MCF 10A (cell line): ENCODE measurements at regions not wholly inside any gene's neighbourhood (a gene's known extent, or its start where the extent isn't known, plus 50 kb on each side); places are given as distances from the start of the nearest gene placed in this dataset.

Experiments used
- BruUV-seq: library from RNA; stranded (reverse); fragments of 400-500 nt; replicated peaks from 2 replicates; lab custom pipeline; 2021; lab: Mats Ljungman, UMichigan
- CTCF ChIA-PET: fragments of 300-600 bp; sonication (Branson Sonifier 250); formaldehyde crosslinking; extraction: SDS; loops from one replicate; lab custom pipeline; 2021; ENCODE audit warnings: antibody characterized with exemption, inconsistent platforms; lab: Yijun Ruan, JAX
- POLR2A ChIA-PET: fragments of 300-600, 350-650 bp; sonication (Branson Sonifier 250); formaldehyde crosslinking; extraction: SDS; loops from one replicate; lab custom pipeline; 2020; ENCODE audit warnings: antibody characterized with exemption, inconsistent platforms; lab: Yijun Ruan, JAX
- DNase-seq: peaks from one replicate; pipeline ENCODE4 v3.0.0-alpha.2; 2018; ENCODE audit not compliant: unreplicated experiment
- H3K27ac Mint-ChIP-seq: one replicate; pipeline ENCODE4 v1.8.0; 2022; ENCODE audit warnings: mild to moderate bottlenecking, low read depth, mixed read lengths; ENCODE audit not compliant: unreplicated experiment
- H3K27me3 Mint-ChIP-seq: one replicate; pipeline ENCODE4 v1.8.0; 2022; ENCODE audit warnings: mixed read lengths; ENCODE audit not compliant: insufficient read depth, unreplicated experiment
- H3K36me3 Mint-ChIP-seq: one replicate; pipeline ENCODE4 v1.8.0; 2022; ENCODE audit warnings: mild to moderate bottlenecking, moderate library complexity, mixed read lengths; ENCODE audit not compliant: insufficient read depth, unreplicated experiment
- H3K4me1 Mint-ChIP-seq: one replicate; pipeline ENCODE4 v1.8.0; 2022; ENCODE audit warnings: mixed read lengths; ENCODE audit not compliant: insufficient read depth, unreplicated experiment
- H3K4me3 Mint-ChIP-seq: one replicate; pipeline ENCODE4 v1.8.0; 2022; ENCODE audit warnings: mild to moderate bottlenecking, moderate library complexity, mixed read lengths; ENCODE audit not compliant: unreplicated experiment
- H3K9me3 Mint-ChIP-seq: one replicate; pipeline ENCODE4 v1.8.0; 2022; ENCODE audit warnings: mixed read lengths; ENCODE audit not compliant: unreplicated experiment
- CTCF ChIP-seq: fragments of 200-600 bp; IDR thresholded peaks from one replicate; pipeline ENCODE4 v1.8.0; 2022; ENCODE audit warnings: antibody characterized with exemption, mild to moderate bottlenecking; ENCODE audit not compliant: unreplicated experiment
- intact Hi-C: fragments of 100-400 bp; cut with micrococcal nuclease; formaldehyde crosslinking; loops from 2 replicates; pipeline ENCODE4 v1.14.1; 2022

GRCh38 chr16:77585379-77586251, 136.7 kb upstream of the NUDT7 start:
- CTCF ChIA-PET: interaction anchor here (0.5 to 11.8 kb wide), 33 partner anchors 9 to 575 kb away, joined by 3 to 486 read pairs (median 5); no protein-coding TSS in a partner anchor
- DNase-seq: peak; percentile 94

GRCh38 chr16:77588389-77588788, 133.9 kb upstream of the NUDT7 start:
- intact Hi-C loops: no loop called here
- no TSS peak for BruUV-seq
- no peak for DNase-seq
- H3K4me1 Mint-ChIP-seq: peaks cover 11% of the 10 kb centered on the region
- H3K27ac Mint-ChIP-seq: no peak overlapping the region
- no peaks in the 10 kb centered on the region for H3K9me3 Mint-ChIP-seq
- H3K36me3 Mint-ChIP-seq: no peaks in the 10 kb centered on the region
- no peak overlapping the region for H3K4me3 Mint-ChIP-seq
- ChIA-PET POLR2A (no interaction called here), CTCF (interaction anchor here (0.8 to 11.8 kb wide), 3 partner anchors 10 to 353 kb away, joined by 3 to 486 read pairs (median 7); no protein-coding TSS in a partner anchor)
- no peak for TF ChIP-seq CTCF
- H3K27me3 Mint-ChIP-seq: peaks cover 4% of the 10 kb centered on the region

More at GRCh38 chr16:77585379-77586251, 136.7 kb upstream of the NUDT7 start:
- TF ChIP-seq CTCF: no peak
- Mint-ChIP-seq H3K4me1 (peaks cover 11% of the 10 kb centered on the region), H3K36me3 (no peaks in the 10 kb centered on the region), H3K9me3 (no peaks in the 10 kb centered on the region), H3K4me3 (no peak overlapping the region), H3K27ac (no peak overlapping the region), H3K27me3 (peaks cover 31% of the 10 kb centered on the region)
- POLR2A ChIA-PET: interaction anchor here (0.6 to 1.7 kb wide), 2 partner anchors 348 to 396 kb away, joined by 3 to 8 read pairs; no protein-coding TSS in a partner anchor
- BruUV-seq: no TSS peak
- intact Hi-C loops: no loop called here

GRCh38 chr16:77589071-77589765, 133.1 kb upstream of the NUDT7 start:
- Mint-ChIP-seq H3K4me1 (peaks cover 11% of the 10 kb centered on the region), H3K4me3 (no peak overlapping the region), H3K9me3 (no peaks in the 10 kb centered on the region), H3K27ac (no peak overlapping the region), H3K36me3 (no peaks in the 10 kb centered on the region), H3K27me3 (no peaks in the 10 kb centered on the region)
- intact Hi-C loops: no loop called here
- TF ChIP-seq CTCF: no peak
- no TSS peak for BruUV-seq
- CTCF ChIA-PET: interaction anchor here (0.8 to 11.8 kb wide), 4 partner anchors 9 to 354 kb away, joined by 3 to 486 read pairs (median 6); no protein-coding TSS in a partner anchor
- DNase-seq: no peak
- POLR2A ChIA-PET: no interaction called here

GRCh38 chr16:77590707-77591106, 131.6 kb upstream of the NUDT7 start:
- DNase-seq: no peak
- Mint-ChIP-seq H3K4me1 (peaks cover 6% of the 10 kb centered on the region), H3K4me3 (no peak overlapping the region), H3K27me3 (no peaks in the 10 kb centered on the region), H3K27ac (no peak overlapping the region), H3K36me3 (no peaks in the 10 kb centered on the region), H3K9me3 (no peaks in the 10 kb centered on the region)
- no TSS peak for BruUV-seq
- no peak for TF ChIP-seq CTCF
- POLR2A ChIA-PET: no interaction called here
- CTCF ChIA-PET: interaction anchor here (1.5 to 11.8 kb wide), 3 partner anchors 9 to 356 kb away, joined by 3 to 486 read pairs (median 5); no protein-coding TSS in a partner anchor
- intact Hi-C loops: no loop called here
